ENCODE measurements at regions not wholly inside any gene's neighbourhood (a gene's known extent, or its start where the extent isn't known, plus 50 kb on each side); places are given as distances from the start of the nearest gene placed in this dataset.

GRCh38 chr18:47485221-47485797 lies 233.8 kb upstream of the SKOR2 start:
- no peak overlapping the region for H3K9ac ChIP-seq (ENCODE audit: low read length)
- H3F3A ChIP-seq (ENCODE audit: insufficient read depth, low read length) = no peaks in the 10 kb centered on the region
- no peak overlapping the region for H3K4me2 ChIP-seq (ENCODE audit: low read length)
- H3K79me2 ChIP-seq (ENCODE audit: insufficient read depth, low read length) = no peaks in the 10 kb centered on the region
- no peak overlapping the region for H3K4me3 ChIP-seq (ENCODE audit: low read depth, low read length, poor library complexity, severe bottlenecking)
- H3K9me3 ChIP-seq (ENCODE audit: low read length) = no peaks in the 10 kb centered on the region
- no peaks in the 10 kb centered on the region for H4K20me1 ChIP-seq (ENCODE audit: insufficient read depth, low read length)
- TF ChIP-seq CTCF (IDR thresholded peaks at IDR 0.05; ENCODE audit: low read length) (no peak), EZH2 (IDR thresholded peaks at IDR 0.05; ENCODE audit: borderline replicate concordance, low read length) (no peak)
- no peaks in the 10 kb centered on the region for H3K27me3 ChIP-seq (ENCODE audit: insufficient read depth, low read length)
- H2AFZ ChIP-seq (ENCODE audit: low read length) = no peak overlapping the region
- H3K4me1 ChIP-seq (ENCODE audit: insufficient read depth, low read length, severe bottlenecking) = no peaks in the 10 kb centered on the region
- H3K36me3 ChIP-seq (ENCODE audit: insufficient read depth, low read length) = no peaks in the 10 kb centered on the region
- H3K27ac ChIP-seq (ENCODE audit: low read depth, low read length, poor library complexity, severe bottlenecking) = no peak overlapping the region
- H3K9me2 ChIP-seq (ENCODE audit: low read depth, low read length) = no peaks in the 10 kb centered on the region

GRCh38 chr18:47484068-47484467 lies 232.6 kb upstream of the SKOR2 start:
- no peak overlapping the region for H3K27ac ChIP-seq (ENCODE audit: low read depth, low read length, poor library complexity, severe bottlenecking)
- H3K9ac ChIP-seq (ENCODE audit: low read length) = no peak overlapping the region
- no peaks in the 10 kb centered on the region for H3K79me2 ChIP-seq (ENCODE audit: insufficient read depth, low read length)
- TF ChIP-seq CTCF (IDR thresholded peaks at IDR 0.05; ENCODE audit: low read length) (no peak), EZH2 (IDR thresholded peaks at IDR 0.05; ENCODE audit: borderline replicate concordance, low read length) (no peak)
- no peaks in the 10 kb centered on the region for H3K27me3 ChIP-seq (ENCODE audit: insufficient read depth, low read length)
- no peak overlapping the region for H3K4me3 ChIP-seq (ENCODE audit: low read depth, low read length, poor library complexity, severe bottlenecking)
- H2AFZ ChIP-seq (ENCODE audit: low read length) = no peak overlapping the region
- no peaks in the 10 kb centered on the region for H4K20me1 ChIP-seq (ENCODE audit: insufficient read depth, low read length)
- H3K36me3 ChIP-seq (ENCODE audit: insufficient read depth, low read length) = no peaks in the 10 kb centered on the region
- H3K9me3 ChIP-seq (ENCODE audit: low read length) = no peaks in the 10 kb centered on the region
- H3F3A ChIP-seq (ENCODE audit: insufficient read depth, low read length) = no peaks in the 10 kb centered on the region
- H3K9me2 ChIP-seq (ENCODE audit: low read depth, low read length) = no peaks in the 10 kb centered on the region
- H3K4me1 ChIP-seq (ENCODE audit: insufficient read depth, low read length, severe bottlenecking) = no peaks in the 10 kb centered on the region
- H3K4me2 ChIP-seq (ENCODE audit: low read length) = no peak overlapping the region

DNA sequence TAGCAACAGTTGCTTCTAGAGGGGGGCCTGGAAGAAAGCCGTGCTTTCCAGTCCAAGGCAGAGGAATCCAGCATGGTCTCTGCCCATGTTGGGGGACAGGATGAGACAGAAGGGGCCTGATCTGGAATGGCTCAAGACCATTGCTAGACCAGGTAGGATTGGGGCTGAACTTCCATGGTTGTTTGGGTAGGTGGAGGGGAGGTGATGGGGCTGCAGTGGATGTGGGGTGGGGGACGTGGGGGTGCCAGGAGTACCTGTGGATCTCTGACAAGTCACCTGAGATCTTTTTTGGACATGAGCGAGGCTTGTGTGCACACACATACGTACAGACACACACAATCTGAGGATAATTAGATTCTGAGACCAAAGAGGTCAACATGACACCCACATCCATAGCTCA lies 228.7 kb upstream of the SKOR2 start:
- Histone ChIP-seq H3K9me2 (ENCODE audit: low read depth, low read length) (no peaks in the 10 kb centered on the region), H3K36me3 (ENCODE audit: insufficient read depth, low read length) (no peaks in the 10 kb centered on the region), H3K79me2 (ENCODE audit: insufficient read depth, low read length) (no peaks in the 10 kb centered on the region), H3K4me1 (ENCODE audit: insufficient read depth, low read length, severe bottlenecking) (no peaks in the 10 kb centered on the region), H2AFZ (ENCODE audit: low read length) (no peak overlapping the region), H3K9ac (ENCODE audit: low read length) (no peak overlapping the region), H4K20me1 (ENCODE audit: insufficient read depth, low read length) (no peaks in the 10 kb centered on the region), H3K9me3 (ENCODE audit: low read length) (no peaks in the 10 kb centered on the region), H3K27ac (ENCODE audit: low read depth, low read length, poor library complexity, severe bottlenecking) (no peak overlapping the region), H3K4me2 (ENCODE audit: low read length) (no peak overlapping the region), H3F3A (ENCODE audit: insufficient read depth, low read length) (no peaks in the 10 kb centered on the region), H3K27me3 (ENCODE audit: insufficient read depth, low read length) (no peaks in the 10 kb centered on the region), H3K4me3 (ENCODE audit: low read depth, low read length, poor library complexity, severe bottlenecking) (no peak overlapping the region)
- TF ChIP-seq CTCF (IDR thresholded peaks at IDR 0.05; ENCODE audit: low read length) = no peak
- no peak for TF ChIP-seq EZH2 (IDR thresholded peaks at IDR 0.05; ENCODE audit: borderline replicate concordance, low read length)

Data from OCI-LY1 (cell line).